ENCODE measurements at regions not wholly inside any gene's neighbourhood (a gene's known extent, or its start where the extent isn't known, plus 50 kb on each side); places are given as distances from the start of the nearest gene placed in this dataset.

- TF ChIP-seq, protein P1, sequence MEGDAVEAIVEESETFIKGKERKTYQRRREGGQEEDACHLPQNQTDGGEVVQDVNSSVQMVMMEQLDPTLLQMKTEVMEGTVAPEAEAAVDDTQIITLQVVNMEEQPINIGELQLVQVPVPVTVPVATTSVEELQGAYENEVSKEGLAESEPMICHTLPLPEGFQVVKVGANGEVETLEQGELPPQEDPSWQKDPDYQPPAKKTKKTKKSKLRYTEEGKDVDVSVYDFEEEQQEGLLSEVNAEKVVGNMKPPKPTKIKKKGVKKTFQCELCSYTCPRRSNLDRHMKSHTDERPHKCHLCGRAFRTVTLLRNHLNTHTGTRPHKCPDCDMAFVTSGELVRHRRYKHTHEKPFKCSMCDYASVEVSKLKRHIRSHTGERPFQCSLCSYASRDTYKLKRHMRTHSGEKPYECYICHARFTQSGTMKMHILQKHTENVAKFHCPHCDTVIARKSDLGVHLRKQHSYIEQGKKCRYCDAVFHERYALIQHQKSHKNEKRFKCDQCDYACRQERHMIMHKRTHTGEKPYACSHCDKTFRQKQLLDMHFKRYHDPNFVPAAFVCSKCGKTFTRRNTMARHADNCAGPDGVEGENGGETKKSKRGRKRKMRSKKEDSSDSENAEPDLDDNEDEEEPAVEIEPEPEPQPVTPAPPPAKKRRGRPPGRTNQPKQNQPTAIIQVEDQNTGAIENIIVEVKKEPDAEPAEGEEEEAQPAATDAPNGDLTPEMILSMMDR (IDR thresholded peaks at IDR 0.05): no peak
- no peak for TF ChIP-seq POLR2A (IDR thresholded peaks at IDR 0.05)
Observed at GRCh38 chr13:109897988-109898624, 111.7 kb upstream of the IRS2 start.

Measured in lower leg skin (tissue), 3 donors.